ENCODE measurements at regions not wholly inside any gene's neighbourhood (a gene's known extent, or its start where the extent isn't known, plus 50 kb on each side); places are given as distances from the start of the nearest gene placed in this dataset.

- intact Hi-C loops (cut with DNase I; ENCODE audit: low total_unique reads) = no loop called here
- H3K27me3 ChIP-seq = no peaks in the 10 kb centered on the region
- no peak for TF ChIP-seq CTCF (IDR thresholded peaks at IDR 0.05)
- no peak overlapping the region for H3K4me3 ChIP-seq
- H3K4me1 ChIP-seq = no peaks in the 10 kb centered on the region
- no peaks in the 10 kb centered on the region for H3K36me3 ChIP-seq
- H3K9me3 ChIP-seq = no peaks in the 10 kb centered on the region
- no peak for DNase-seq
- no peak overlapping the region for H3K27ac ChIP-seq
Measured at GRCh38 chr14:23704890-23705289, 68.7 kb downstream of the DHRS2 start.

GRCh38 chr14:23707415-23707814, 71.3 kb downstream of the DHRS2 start:
- Histone ChIP-seq H3K4me1 (no peaks in the 10 kb centered on the region), H3K36me3 (no peaks in the 10 kb centered on the region), H3K4me3 (no peak overlapping the region), H3K9me3 (no peaks in the 10 kb centered on the region), H3K27ac (no peak overlapping the region), H3K27me3 (no peaks in the 10 kb centered on the region)
- intact Hi-C loops (cut with DNase I; ENCODE audit: low total_unique reads) = no loop called here
- TF ChIP-seq CTCF (IDR thresholded peaks at IDR 0.05) = no peak
- DNase-seq = no peak

DNA sequence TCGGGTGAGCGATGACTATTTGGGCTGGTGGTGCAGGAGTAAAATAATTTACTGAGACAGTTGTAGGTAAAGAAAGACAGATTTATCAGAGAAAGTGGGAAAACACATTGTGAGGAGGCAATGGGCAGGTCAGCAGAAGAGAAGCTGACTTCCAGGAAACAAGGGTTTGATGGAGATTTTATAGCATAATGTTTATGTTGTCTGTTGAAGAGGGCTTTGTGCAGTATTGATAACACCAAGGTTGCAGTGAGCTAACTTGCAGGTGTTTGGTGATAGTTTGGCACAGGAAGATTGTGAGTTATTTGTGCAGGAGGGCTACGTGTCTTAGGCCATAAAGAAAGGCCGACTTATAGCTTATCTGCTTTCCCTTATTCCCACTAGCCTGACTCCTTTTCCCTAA, 72.2 kb downstream of the DHRS2 start:
- intact Hi-C loops (cut with DNase I; ENCODE audit: low total_unique reads) = no loop called here
- Histone ChIP-seq H3K27ac (no peak overlapping the region), H3K36me3 (no peaks in the 10 kb centered on the region), H3K4me1 (no peaks in the 10 kb centered on the region), H3K27me3 (no peaks in the 10 kb centered on the region), H3K4me3 (no peak overlapping the region), H3K9me3 (no peaks in the 10 kb centered on the region)
- no peak for TF ChIP-seq CTCF (IDR thresholded peaks at IDR 0.05)
- DNase-seq = no peak

DNA sequence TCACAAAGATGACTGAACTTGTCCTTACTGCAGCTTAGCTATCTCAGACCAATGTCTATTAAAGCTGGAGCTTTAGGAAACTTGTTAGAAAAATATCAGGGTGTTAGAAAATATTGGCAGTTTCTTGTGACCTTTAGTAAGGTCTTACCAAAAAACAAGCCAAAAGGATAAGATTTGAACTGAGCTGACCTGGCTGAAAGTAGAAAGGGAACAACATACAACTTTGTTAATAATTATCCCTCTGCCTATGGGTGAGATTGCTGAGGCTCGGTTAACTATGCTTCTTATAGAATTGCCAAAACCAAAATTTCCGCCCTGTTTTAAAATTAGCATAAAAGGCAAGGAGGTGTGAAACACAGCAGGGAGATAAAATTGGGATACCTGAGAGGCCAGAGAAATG, 73.8 kb downstream of the DHRS2 start:
- DNase-seq = no peak
- no peaks in the 10 kb centered on the region for H3K9me3 ChIP-seq
- no peak overlapping the region for H3K4me3 ChIP-seq
- TF ChIP-seq CTCF (IDR thresholded peaks at IDR 0.05) = no peak
- H3K4me1 ChIP-seq = no peaks in the 10 kb centered on the region
- no peaks in the 10 kb centered on the region for H3K27me3 ChIP-seq
- no peaks in the 10 kb centered on the region for H3K36me3 ChIP-seq
- intact Hi-C loops (cut with DNase I; ENCODE audit: low total_unique reads) = no loop called here
- no peak overlapping the region for H3K27ac ChIP-seq

DNA sequence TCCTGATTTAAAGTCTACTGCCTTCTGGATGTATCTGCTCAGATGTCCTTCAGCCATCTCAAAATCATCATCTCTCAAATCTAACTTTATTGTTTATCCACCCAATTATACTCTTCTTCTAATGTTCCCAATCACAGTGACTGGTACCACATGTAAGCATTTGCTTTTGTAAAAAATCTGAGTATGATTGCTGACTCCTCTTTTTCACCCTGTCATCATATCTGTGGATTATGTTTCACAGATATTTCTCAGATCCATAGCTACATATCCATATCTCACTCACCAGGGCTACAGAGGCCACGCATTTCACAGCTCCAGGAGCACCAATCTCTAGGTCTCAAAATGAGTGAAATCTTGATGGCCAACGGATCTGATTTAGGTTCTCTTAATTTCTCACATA, 76.1 kb downstream of the DHRS2 start:
- intact Hi-C loops (cut with DNase I; ENCODE audit: low total_unique reads) = no loop called here
- Histone ChIP-seq H3K36me3 (no peaks in the 10 kb centered on the region), H3K9me3 (no peaks in the 10 kb centered on the region), H3K4me3 (no peak overlapping the region), H3K27me3 (no peaks in the 10 kb centered on the region), H3K27ac (no peak overlapping the region), H3K4me1 (no peaks in the 10 kb centered on the region)
- no peak for DNase-seq
- no peak for TF ChIP-seq CTCF (IDR thresholded peaks at IDR 0.05)

- H3K4me3 ChIP-seq = no peak overlapping the region
- no peak overlapping the region for H3K27ac ChIP-seq
- no peaks in the 10 kb centered on the region for H3K36me3 ChIP-seq
- H3K27me3 ChIP-seq = no peaks in the 10 kb centered on the region
- TF ChIP-seq CTCF (IDR thresholded peaks at IDR 0.05) = no peak
- intact Hi-C loops (cut with DNase I; ENCODE audit: low total_unique reads) = no loop called here
- H3K9me3 ChIP-seq = no peaks in the 10 kb centered on the region
- no peaks in the 10 kb centered on the region for H3K4me1 ChIP-seq
- no peak for DNase-seq
Measured at GRCh38 chr14:23719225-23719985, 83.2 kb downstream of the DHRS2 start.
